Retina (tissue), 1 donor: ENCODE measurements at regions not wholly inside any gene's neighbourhood (a gene's known extent, or its start where the extent isn't known, plus 50 kb on each side); places are given as distances from the start of the nearest gene placed in this dataset.
"Not testable (repeated sequence)": the region's sequence is repeated elsewhere in the genome, so short reads cannot be mapped to it uniquely, and the experiment has no call there.

ENCODE experiments used
- DNase-seq: peaks from one replicate; pipeline ENCODE4 v3.0.0-alpha.2; 2016

- no peak for DNase-seq
Measured at GRCh38 chr6:168960551-168961263, 292.9 kb downstream of the THBS2 start.

- no peak for DNase-seq
Measured at GRCh38 chr6:168959696-168960095, 293.9 kb downstream of the THBS2 start.

- peak; percentile 85 for DNase-seq
Measured at GRCh38 chr6:168956884-168957730, 296.5 kb downstream of the THBS2 start.

- no peak for DNase-seq
Measured at GRCh38 chr6:168956141-168956838, 297.4 kb downstream of the THBS2 start.

- no peak for DNase-seq
Measured at GRCh38 chr6:168953461-168953860, 300.2 kb downstream of the THBS2 start.

GRCh38 chr6:168951217-168951616, 302.4 kb downstream of the THBS2 start:
- DNase-seq, result no peak

GRCh38 chr6:168950858-168951214, 302.8 kb downstream of the THBS2 start:
- DNase-seq, result peak; percentile 38

- peak; percentile 37 for DNase-seq
Measured at GRCh38 chr6:168949981-168950857, 303.4 kb downstream of the THBS2 start.

- no peak for DNase-seq
Measured at GRCh38 chr6:168948990-168949531, 304.6 kb downstream of the THBS2 start.

GRCh38 chr6:168948002-168948401, 305.6 kb downstream of the THBS2 start:
- DNase-seq, result no peak

GRCh38 chr6:168943231-168943905, 310.3 kb downstream of the THBS2 start:
- no peak for DNase-seq

- DNase-seq, result no peak
Measured at GRCh38 chr6:168942646-168943045, 311.0 kb downstream of the THBS2 start.

- no peak for DNase-seq
Measured at GRCh38 chr6:168941036-168941435, 312.6 kb downstream of the THBS2 start.

- no peak for DNase-seq
Measured at GRCh38 chr6:168939796-168940195, 313.9 kb downstream of the THBS2 start.

- DNase-seq, result no peak
Measured at GRCh38 chr6:168939041-168939440, 314.6 kb downstream of the THBS2 start.

- no peak for DNase-seq
Measured at GRCh38 chr6:168938546-168938945, 315.1 kb downstream of the THBS2 start.

- DNase-seq, result no peak
Measured at GRCh38 chr6:168937054-168937453, 316.6 kb downstream of the THBS2 start.

- no peak for DNase-seq
Measured at GRCh38 chr6:168935628-168936010, 318.0 kb downstream of the THBS2 start.

GRCh38 chr6:168934660-168935627, 318.7 kb downstream of the THBS2 start:
- DNase-seq, result no peak

GRCh38 chr6:168932171-168932570, 321.5 kb downstream of the THBS2 start:
- not testable (repeated sequence) for DNase-seq
